Heart left ventricle (tissue), 16 donors: ENCODE measurements at regions not wholly inside any gene's neighbourhood (a gene's known extent, or its start where the extent isn't known, plus 50 kb on each side); places are given as distances from the start of the nearest gene placed in this dataset.

Experiments used
- ATAC-seq, 4 donors: fragments of 200-7000 bp; cut with Tn5 transposase; one replicate each; pipeline ENCODE4 v1.9.1; 2020 to 2022; ENCODE audit warnings: moderate library complexity in 4 of 4, mild to moderate bottlenecking in 3 of 4, moderate number of reproducible peaks in 1 of 4
- DNase-seq, 5 donors: peaks; one replicate each; pipeline ENCODE4 v3.0.0-alpha.2; 2020
- H3K27ac ChIP-seq, 12 donors: fragments of 200-600 bp; sonication (generic) in 4 of 12; one replicate each; pipeline versions ENCODE4 v1.5.0 to v1.8.0; 2016 to 2022; ENCODE audit warnings: mild to moderate bottlenecking in 2 of 12
- H3K27me3 ChIP-seq, 9 donors: fragments of 200-600 bp; sonication (generic) in 2 of 9; one replicate each; pipeline versions ENCODE4 v1.5.1 to v1.8.0; 2016 to 2022; ENCODE audit warnings: mild to moderate bottlenecking in 3 of 9
- H3K36me3 ChIP-seq, 9 donors: fragments of 200-600 bp; sonication (generic) in 2 of 9; one replicate each; pipeline versions ENCODE4 v1.5.0 to v1.8.0; 2018 to 2022; ENCODE audit warnings: mild to moderate bottlenecking in 2 of 9
- H3K4me1 ChIP-seq, 12 donors: fragments of 200-600 bp; sonication (generic) in 4 of 12; one replicate each; pipeline versions ENCODE4 v1.5.0 to v1.8.0; 2016 to 2022; ENCODE audit warnings: mild to moderate bottlenecking in 3 of 12
- H3K4me3 ChIP-seq, 12 donors: fragments of 200-600 bp; sonication (generic) in 4 of 12; one replicate each; pipeline versions ENCODE4 v1.5.0 to v1.8.0; 2017 to 2022; ENCODE audit warnings: mild to moderate bottlenecking in 9 of 12, moderate library complexity in 4 of 12
- H3K9me3 ChIP-seq, 12 donors: fragments of 200-600 bp; sonication (generic) in 4 of 12; one replicate each; pipeline versions ENCODE4 v1.5.0 to v1.8.0; 2016 to 2022; ENCODE audit warnings: mild to moderate bottlenecking in 1 of 12
- POLR2A ChIP-seq, 2 donors: fragments of 450-650 bp; IDR thresholded peaks; one replicate each; pipeline ENCODE4 v1.6.1; 2017; ENCODE audit warnings: antibody characterized with exemption in 2 of 2, mild to moderate bottlenecking in 2 of 2, moderate library complexity in 2 of 2
- WGBS, 4 donors: extraction: QIAGEN DNeasy Blood & Tissue Kit in 2 of 4; methylation state at CpG; one replicate each; pipeline versions ENCODE4 v1.1.5 to v1.1.7; 2013 to 2018; 5-methylcytosine and 5-hydroxymethylcytosine counted together
- intact Hi-C, 10 donors: fragments of 100-400 bp; cut with DNase I; formaldehyde crosslinking; loops; one replicate each; pipeline versions ENCODE4 v1.11.1 to v1.14.2; 2022
- TF ChIP-seq, protein P1 (sequence below), 12 donors: fragments of 200-600 bp; sonication (generic) in 4 of 12; IDR thresholded peaks; one replicate each; pipeline versions ENCODE4 v1.5.0 to v1.8.0; 2018 to 2022; ENCODE audit warnings: antibody characterized with exemption in 12 of 12, mild to moderate bottlenecking in 5 of 12
- donor health status: ischemic (EF 13 %, LVEDD 7.1; RV severe dilation, severe dysfunction).
- donor health status: healthy with polysubstance abuse.
- donor health status: DM: no; HTN: yes; CAD: no.
- donor health status: DM: no; HTN: no; CAD: no.
- donor health status: ischemic (EF 25% LVEDD 6.9; RV normal size, moderate dysfunction).
- donor health status: ischemic (EF 25% LVEDD 5.7; RV mildly dilated, moderate dysfunction).
- donor health status: healthy.
- donor health status: DM: yes; HTN: yes; CAD: no.
- donor health status: ischemic (EF 35%, LVEDD 5.7; RV mildly dilated, moderate dysfunction).
- donor health status: nonischemic (EF 11% LVEDD 7.7; RV severe dilation, severe dysfunction).
- donor health status: DM: yes; HTN: yes; CAD: no.
- donor health status: PGD.
- donor health status: ischemic (EF 29% LVEDD 5.4; RV normal size, mild dysfunction).
- donor health status: nonischemic (EF 23%, LVEDD 6.1; RV moderate dilation, normal function).

DNA sequence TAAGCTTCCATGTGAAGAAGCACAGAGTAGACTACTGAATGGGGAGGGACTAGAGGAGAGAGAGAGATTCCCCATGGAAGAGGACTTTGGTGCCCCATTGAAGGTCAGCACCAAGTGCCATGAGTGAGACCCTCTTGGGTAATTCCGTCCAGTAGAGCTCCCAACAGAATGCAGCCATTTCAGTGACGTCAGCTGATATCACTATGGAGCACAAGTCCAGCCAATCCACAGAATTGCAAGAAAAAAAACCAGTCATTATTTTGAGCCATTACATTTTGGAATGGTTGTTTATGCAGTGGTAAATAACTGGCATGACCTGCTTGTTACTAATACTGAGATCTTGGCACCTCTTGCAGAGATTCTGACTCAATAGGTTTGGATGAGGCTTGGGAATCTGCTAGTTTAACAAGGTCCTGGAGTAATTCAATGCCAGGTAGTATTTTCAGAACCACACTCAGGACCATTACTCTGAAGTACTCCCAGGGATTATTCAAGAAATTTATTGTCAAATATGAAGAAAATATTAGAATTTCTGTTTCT, 52.6 kb upstream of the SP8 start:
- no peak overlapping the region for H3K27ac ChIP-seq
- WGBS, 4 donors: 77 to 100% (median 83%) methylated on average over 2 of the region's 2 CpGs
- intact Hi-C loops: no loop called here
- no peaks in the 10 kb centered on the region for H3K36me3 ChIP-seq
- H3K4me3 ChIP-seq: no peak overlapping the region
- ATAC-seq (no peak), DNase-seq (no peak)
- H3K27me3 ChIP-seq: no peaks in the 10 kb centered on the region
- H3K4me1 ChIP-seq: no peaks in the 10 kb centered on the region
- no peaks in the 10 kb centered on the region for H3K9me3 ChIP-seq
- TF ChIP-seq POLR2A (IDR thresholded peaks at IDR 0.05): no peak
- TF ChIP-seq, protein P1, sequence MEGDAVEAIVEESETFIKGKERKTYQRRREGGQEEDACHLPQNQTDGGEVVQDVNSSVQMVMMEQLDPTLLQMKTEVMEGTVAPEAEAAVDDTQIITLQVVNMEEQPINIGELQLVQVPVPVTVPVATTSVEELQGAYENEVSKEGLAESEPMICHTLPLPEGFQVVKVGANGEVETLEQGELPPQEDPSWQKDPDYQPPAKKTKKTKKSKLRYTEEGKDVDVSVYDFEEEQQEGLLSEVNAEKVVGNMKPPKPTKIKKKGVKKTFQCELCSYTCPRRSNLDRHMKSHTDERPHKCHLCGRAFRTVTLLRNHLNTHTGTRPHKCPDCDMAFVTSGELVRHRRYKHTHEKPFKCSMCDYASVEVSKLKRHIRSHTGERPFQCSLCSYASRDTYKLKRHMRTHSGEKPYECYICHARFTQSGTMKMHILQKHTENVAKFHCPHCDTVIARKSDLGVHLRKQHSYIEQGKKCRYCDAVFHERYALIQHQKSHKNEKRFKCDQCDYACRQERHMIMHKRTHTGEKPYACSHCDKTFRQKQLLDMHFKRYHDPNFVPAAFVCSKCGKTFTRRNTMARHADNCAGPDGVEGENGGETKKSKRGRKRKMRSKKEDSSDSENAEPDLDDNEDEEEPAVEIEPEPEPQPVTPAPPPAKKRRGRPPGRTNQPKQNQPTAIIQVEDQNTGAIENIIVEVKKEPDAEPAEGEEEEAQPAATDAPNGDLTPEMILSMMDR (IDR thresholded peaks at IDR 0.05): no peak

DNA sequence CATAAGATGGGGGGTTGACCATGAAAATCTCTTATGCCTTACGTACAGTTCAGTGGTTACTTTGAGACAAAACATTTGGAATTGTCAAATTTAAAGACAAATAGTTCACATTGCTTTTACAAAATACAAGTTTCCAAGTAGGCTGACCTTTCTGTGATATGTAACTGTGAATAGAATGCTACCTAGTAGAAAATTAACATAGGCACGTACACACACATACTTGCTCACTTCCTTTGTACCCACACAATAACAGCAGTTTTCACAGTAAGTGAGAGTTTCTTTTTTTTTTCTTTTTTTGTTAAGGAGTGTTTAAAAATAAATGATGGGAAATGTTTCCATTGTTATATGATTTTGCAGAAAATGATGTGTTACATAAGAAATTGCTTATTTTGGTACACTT, 53.3 kb upstream of the SP8 start:
- DNase-seq: no peak
- Histone ChIP-seq H3K36me3 (no peaks in the 10 kb centered on the region), H3K27ac (no peak overlapping the region), H3K4me1 (no peaks in the 10 kb centered on the region), H3K27me3 (no peaks in the 10 kb centered on the region), H3K4me3 (no peak overlapping the region), H3K9me3 (no peaks in the 10 kb centered on the region)
- WGBS, 4 donors: 65 to 74% (median 70%) methylated on average over 2 of the region's 2 CpGs
- TF ChIP-seq, protein P1 (IDR thresholded peaks at IDR 0.05): no peak
- no peak for TF ChIP-seq POLR2A (IDR thresholded peaks at IDR 0.05)
- ATAC-seq: no peak
- intact Hi-C loops: no loop called here

DNA sequence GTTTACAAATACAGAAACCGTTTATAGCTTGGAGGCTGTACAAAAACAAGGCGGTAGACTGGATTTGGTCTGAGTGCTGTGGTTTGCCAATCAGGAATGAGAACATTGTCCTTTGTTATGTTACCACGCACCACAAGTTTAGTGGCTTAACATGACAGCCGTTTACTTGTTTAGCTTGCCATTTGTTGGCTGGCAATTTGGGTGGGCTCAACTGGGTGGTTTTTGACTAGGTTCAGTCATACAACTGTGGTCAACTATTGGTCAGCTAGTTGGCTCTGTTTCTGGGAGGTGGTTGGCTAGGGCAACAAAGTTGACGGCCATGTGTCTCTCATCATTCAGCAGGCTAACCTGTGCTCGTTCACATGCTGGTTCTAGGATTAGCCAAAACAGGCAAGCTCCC, 60.1 kb upstream of the SP8 start:
- WGBS, 4 donors: 80 to 88% (median 83%) methylated on average over 6 of the region's 6 CpGs
- DNase-seq: no peak
- Histone ChIP-seq H3K27me3 (no peaks in the 10 kb centered on the region), H3K36me3 (no peaks in the 10 kb centered on the region), H3K4me3 (no peak overlapping the region), H3K27ac (no peak overlapping the region), H3K9me3 (no peaks in the 10 kb centered on the region), H3K4me1 (no peaks in the 10 kb centered on the region)
- no peak for ATAC-seq
- TF ChIP-seq, protein P1 (IDR thresholded peaks at IDR 0.05): no peak
- TF ChIP-seq POLR2A (IDR thresholded peaks at IDR 0.05): no peak
- intact Hi-C loops: no loop called here

DNA sequence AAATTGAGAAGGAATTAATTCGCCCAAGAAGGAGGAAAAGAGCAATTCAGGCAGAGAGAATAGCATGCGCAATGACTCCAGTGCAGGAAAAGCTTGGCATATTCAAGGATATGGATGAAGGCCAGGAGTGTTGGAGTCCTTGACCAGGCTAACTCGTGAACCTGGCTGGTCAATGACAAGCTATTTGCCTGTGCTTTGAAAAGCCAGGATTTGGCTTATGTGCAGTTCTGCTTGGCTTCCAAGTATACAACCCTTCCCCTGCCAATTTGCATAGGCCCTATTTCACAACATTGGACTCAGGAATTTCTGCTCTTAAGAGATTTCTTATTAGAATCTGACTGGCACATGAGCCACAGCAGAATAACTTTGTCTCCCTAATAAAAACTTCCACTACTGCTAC, 72.3 kb upstream of the SP8 start:
- intact Hi-C loops: no loop called here
- Histone ChIP-seq H3K27ac (no peak overlapping the region), H3K27me3 (peaks cover 0 to 6% (median 0%) of the 10 kb centered on the region in 9 donors), H3K4me1 (no peaks in the 10 kb centered on the region), H3K4me3 (no peak overlapping the region), H3K9me3 (no peaks in the 10 kb centered on the region), H3K36me3 (no peaks in the 10 kb centered on the region)
- DNase-seq (no peak), ATAC-seq (no peak)
- TF ChIP-seq POLR2A (IDR thresholded peaks at IDR 0.05): no peak
- TF ChIP-seq, protein P1 (IDR thresholded peaks at IDR 0.05): no peak
- WGBS, 4 donors: 67 to 80% (median 78%) methylated on average over 3 of the region's 3 CpGs
